GM03348 (cell line): ENCODE measurements at regions not wholly inside any gene's neighbourhood (a gene's known extent, or its start where the extent isn't known, plus 50 kb on each side); places are given as distances from the start of the nearest gene placed in this dataset.
"Not testable (repeated sequence)": the region's sequence is repeated elsewhere in the genome, so short reads cannot be mapped to it uniquely, and the experiment has no call there.

Experiments
- DNase-seq: peaks from one replicate; pipeline ENCODE4 v3.0.0; 2012; ENCODE audit warnings: low spot score

GRCh38 chr22:48940266-48941032 lies 887.2 kb downstream of the BRD1 start:
- no peak for DNase-seq

DNA sequence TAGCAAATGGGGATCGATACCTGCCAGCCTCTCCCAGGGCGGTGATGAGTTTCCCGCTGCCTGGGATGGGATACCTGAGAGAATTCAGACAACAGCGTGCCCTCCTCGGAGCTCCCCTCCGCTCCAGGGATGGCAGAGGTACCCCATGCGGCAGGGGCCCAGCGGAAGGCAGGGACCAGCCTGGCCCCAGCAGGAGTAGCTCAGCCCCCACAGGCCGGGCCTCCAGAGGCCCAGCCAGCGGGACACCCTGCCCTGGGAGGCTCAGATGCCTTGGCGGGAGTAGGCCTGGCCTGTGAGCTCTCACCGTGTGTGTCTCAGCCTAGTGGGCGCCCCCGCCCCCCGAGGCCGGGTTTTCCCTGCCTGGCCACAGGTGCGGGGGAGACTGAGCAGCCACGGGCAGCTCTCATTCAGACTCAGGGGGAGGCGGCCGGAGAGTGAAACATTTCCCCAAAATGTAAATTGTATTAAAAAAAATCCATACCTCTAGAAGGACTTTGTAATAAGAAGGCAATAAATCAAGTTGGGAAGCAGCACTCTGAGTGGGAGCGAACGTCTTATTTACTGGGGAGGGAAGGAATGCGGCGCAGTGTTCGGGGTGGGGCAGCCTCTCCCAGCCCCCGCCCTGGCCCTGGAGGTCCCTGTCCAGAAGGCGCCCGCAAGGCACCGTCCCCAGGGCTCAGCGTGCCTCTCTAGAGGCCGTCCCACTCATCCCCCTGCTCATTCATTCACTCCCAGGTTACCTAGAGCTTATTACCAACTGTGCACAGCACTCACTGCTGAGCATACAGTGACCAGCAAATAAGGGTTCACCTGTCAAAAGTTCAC lies 888.0 kb downstream of the BRD1 start:
- DNase-seq, result no peak

DNA sequence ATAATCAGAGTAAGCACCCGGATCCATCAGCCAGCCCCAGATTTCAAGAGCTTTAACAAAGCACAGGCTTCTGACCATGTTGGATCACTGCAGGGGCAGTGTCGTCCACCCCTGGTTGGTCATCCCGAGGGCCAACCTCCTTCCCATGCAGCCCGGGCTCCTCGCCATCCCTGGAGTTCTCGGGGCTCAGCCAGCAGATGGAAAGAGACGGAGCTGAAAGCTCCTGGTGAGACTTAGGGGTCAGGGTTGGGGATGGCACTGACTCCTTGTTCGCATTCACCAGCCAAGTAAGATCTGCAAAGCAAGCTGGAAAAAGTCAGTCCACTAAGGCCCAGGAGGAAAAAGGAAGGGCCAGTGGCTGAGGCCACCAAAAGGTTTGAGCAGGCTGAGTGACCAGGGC lies 888.9 kb downstream of the BRD1 start:
- DNase-seq, result no peak

GRCh38 chr22:48937032-48937639 lies 890.5 kb downstream of the BRD1 start:
- no peak for DNase-seq

DNA sequence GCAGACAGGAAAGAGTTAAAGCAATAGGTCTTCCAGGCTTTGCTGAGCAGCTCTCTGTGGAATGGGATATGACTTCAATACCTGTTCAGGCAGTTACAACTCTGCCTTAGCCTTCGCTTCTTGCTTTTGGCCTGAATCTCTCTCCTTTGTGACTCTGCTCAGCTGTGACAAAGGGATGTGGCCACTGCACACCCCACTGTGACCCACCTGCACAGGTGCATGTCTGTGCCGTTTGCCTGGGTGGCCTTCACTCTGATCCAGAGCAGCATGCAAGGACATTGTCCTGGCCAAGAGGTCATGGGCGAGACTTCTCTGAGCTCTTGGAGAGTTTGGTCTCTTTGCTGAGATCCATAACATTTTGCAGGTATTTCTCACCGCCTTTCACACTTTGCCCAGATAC lies 891.3 kb downstream of the BRD1 start:
- DNase-seq, result no peak

GRCh38 chr22:48934446-48934845 lies 893.2 kb downstream of the BRD1 start:
- DNase-seq, result no peak

- DNase-seq, result no peak
Measured at GRCh38 chr22:48931452-48931851, 896.2 kb downstream of the BRD1 start.

DNA sequence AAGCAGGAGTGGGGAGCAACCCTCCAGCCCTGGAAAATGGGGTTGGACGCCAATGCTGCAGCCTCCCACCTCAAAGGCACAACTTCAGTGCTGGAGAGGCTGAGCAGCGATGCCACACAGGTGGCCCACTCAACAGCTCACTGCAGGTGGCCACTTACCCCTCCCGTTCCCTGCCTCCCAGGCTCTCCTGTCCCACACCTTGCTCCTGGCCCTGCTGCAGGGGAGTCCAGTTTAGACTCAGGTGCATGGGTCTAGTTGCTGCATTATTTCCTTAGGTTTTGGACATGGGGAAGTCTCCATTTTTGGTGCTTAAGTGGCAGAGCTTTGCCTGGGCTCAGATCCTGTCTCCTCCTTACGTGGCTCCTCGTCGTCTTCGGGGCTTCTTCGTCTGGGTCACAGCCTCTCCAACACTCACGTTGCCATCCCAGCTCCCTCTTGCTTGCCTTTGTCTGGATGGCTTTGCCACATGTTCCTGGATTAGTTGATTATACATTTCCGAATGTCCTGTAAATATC lies 898.3 kb downstream of the BRD1 start:
- no peak for DNase-seq

- DNase-seq, result no peak
Measured at GRCh38 chr22:48927591-48927990, 900.1 kb downstream of the BRD1 start.

DNA sequence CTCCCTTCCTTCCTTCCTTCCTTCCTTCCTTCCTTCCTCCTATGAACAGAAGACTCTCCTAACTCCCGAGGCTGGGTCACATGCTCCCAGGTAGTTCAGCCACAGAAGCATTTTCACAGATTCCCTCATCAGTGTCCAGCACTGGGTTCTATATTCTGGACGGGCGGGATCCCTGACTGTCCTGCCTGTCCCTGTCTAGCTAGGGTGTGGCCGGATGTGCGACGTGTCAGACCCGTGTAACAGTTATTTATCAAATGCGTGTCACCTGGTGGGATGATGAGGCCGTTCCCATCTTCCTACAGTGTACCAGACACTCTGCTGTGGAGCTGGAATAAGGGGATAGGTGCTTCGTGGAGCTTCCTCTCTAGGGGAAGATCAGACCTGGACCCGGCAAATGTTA lies 901.0 kb downstream of the BRD1 start:
- no peak for DNase-seq

GRCh38 chr22:48926136-48926535 lies 901.5 kb downstream of the BRD1 start:
- no peak for DNase-seq

- DNase-seq, result no peak
Measured at GRCh38 chr22:48925450-48925849, 902.2 kb downstream of the BRD1 start.

GRCh38 chr22:48923996-48924395 lies 903.7 kb downstream of the BRD1 start:
- no peak for DNase-seq

DNA sequence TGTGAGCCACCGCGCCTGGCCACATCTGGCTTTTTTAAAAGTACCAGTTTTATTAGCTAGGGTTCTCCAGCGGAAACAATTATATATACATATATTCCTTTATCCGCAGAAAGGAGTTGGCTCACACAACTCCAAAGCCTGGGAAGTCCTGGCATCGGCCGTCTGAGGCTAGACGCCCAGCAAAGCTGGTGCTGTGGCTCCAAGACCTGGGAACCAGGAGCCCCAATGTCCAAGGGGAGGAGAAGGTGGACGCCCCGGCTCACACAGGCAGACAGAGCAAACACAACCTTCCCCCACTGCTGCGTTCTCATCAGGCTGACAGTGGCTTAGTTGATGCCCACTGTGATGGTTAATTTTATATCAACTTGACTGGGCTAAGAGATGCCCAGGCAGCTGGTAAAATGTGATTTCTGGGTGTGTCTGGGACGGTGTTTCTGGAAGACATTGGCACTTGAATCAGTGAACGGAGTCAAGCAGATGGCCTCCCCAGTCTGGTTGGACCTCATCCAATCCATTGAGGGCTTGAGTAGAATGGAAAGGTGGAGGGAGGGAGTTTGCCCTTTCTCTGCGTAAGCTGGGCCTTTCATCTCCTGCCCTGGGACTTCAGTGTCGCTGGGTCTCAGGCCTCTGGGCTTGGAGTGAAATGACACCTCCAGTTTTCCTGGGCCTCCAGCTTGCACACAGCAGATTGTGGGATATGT lies 904.4 kb downstream of the BRD1 start:
- no peak for DNase-seq

GRCh38 chr22:48921411-48921903 lies 906.2 kb downstream of the BRD1 start:
- no peak for DNase-seq

DNA sequence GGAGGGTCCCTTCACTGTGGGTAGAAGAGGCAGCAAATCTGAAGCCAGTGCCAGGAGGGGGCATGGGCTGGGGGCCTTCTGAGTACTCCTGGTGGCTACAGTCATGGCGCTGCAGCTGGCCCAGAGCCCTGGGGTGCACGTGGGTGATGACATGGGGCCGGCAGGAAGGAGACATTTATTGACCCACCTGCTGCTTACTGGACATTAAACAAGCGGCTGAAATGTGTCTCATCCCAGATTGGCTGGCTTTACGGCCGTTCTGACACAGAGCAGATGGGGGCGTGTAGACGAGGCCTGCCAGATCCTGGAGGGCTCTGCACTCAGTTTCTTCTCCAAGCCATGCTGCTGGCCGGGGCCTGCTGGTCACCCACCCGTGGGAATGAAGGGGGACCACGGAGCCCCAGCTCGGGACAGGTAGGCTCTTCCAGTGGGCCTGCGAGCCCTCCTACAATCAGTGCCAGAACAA lies 906.9 kb downstream of the BRD1 start:
- DNase-seq, result no peak

GRCh38 chr22:48919851-48920589 lies 907.7 kb downstream of the BRD1 start:
- no peak for DNase-seq

DNA sequence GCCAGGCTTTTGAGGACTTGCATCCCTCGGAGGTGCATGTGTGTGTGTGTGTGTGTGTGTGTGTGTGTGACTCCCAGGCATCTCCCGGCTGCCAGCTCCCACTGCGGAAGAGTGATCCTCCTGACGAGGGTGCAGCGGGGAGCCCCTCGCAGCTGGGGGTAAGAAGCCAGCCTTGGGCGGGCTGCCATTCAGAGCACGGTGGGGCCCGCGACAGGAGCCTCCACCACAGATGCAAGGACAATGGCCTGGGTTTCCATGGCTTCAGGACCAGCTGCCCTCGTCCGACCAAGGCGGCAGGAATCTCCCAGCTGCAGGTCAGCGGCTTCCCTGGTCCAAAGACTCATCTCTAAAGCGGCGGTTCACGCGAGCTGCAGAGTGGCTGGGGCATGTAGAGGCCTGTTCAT lies 908.5 kb downstream of the BRD1 start:
- no peak for DNase-seq

DNA sequence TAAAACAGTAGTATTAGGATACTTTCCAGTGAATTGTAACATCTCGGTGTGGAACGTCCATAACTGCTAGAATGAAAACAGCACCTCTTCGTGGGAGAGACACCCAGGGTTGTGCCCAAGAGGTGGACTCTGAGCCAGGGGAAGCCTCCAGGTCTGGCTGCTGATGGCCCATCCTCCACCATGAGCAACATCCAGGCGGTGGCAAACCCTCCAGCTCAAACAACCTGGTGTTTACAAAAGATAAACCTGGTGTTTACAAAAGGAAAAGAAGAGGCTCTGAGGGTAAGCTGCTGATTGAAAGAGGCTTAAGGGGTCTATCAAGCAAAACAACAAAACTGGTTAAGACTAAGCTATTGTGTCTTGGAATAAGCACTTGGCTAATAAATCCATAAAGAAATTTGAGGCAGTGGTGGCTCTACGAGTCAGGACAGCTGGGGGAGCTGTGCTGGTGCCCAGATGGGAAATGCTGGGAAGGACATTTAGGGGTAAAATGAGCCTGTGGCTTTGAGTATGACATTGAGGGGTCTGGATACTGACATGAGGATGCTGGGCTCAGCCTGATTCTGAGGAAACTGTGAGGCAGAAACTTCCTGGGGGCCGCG lies 909.0 kb downstream of the BRD1 start:
- DNase-seq, result no peak

DNA sequence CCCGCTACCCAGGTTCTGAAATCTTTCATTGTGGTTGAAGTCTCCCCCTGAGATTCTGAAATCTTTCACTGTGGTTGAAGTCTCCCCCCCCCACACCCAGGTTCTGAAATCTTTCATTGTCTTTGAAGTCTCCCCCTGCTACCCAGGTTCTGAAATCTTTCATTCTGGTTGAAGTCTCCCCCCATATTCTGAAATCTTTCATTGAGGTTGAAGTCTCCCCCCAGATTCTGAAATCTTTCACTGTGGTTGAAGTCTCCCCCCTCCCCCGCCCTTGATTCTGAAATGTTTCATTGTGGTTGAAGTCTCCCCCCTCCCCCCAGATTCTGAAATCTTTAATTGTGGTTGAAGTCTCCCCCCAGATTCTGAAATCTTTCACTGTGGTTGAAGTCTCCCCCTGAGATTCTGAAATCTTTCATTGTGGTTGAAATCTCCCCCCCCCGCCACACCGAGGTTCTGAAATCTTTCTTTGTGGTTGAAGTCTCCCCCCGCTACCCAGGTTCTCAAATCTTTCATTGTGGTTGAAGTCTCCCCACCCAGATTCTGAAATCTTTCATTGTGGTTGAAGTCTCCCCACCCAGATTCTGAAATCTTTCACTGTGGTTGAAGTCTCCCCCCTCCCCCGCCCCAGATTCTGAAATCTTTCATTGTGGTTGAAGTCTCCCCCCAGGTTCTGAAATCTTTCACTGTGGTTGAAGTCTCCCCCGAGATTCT lies 915.2 kb downstream of the BRD1 start:
- DNase-seq, result not testable (repeated sequence)
